Activated CD4-positive, alpha-beta T cell treated with anti-CD3 and anti-CD28 coated beads, Interleukin-2, amount 10 ng/mL, durations not matched to agents 24 days and 14 days (primary cell): ENCODE measurements at regions not wholly inside any gene's neighbourhood (a gene's known extent, or its start where the extent isn't known, plus 50 kb on each side); places are given as distances from the start of the nearest gene placed in this dataset.
"Not testable (repeated sequence)": the region's sequence is repeated elsewhere in the genome, so short reads cannot be mapped to it uniquely, and the experiment has no call there.

ENCODE experiments used
- DNase-seq: peaks from one replicate; pipeline ENCODE4 v3.0.0; 2022
- H3K27ac Mint-ChIP-seq: one replicate; pipeline ENCODE4 v1.8.0; 2022; ENCODE audit warnings: mild to moderate bottlenecking, mixed read lengths
- H3K27me3 Mint-ChIP-seq: one replicate; pipeline ENCODE4 v1.8.0; 2022; ENCODE audit warnings: mixed read lengths
- H3K36me3 Mint-ChIP-seq: one replicate; pipeline ENCODE4 v1.8.0; 2022; ENCODE audit warnings: low read depth, mild to moderate bottlenecking, mixed read lengths
- H3K4me1 Mint-ChIP-seq: one replicate; pipeline ENCODE4 v1.8.0; 2021; ENCODE audit warnings: mixed read lengths
- H3K4me3 Mint-ChIP-seq: one replicate; pipeline ENCODE4 v1.8.0; 2022; ENCODE audit warnings: mild to moderate bottlenecking, moderate library complexity, mixed read lengths
- H3K9me3 Mint-ChIP-seq: one replicate; pipeline ENCODE4 v1.8.0; 2021; ENCODE audit warnings: mixed read lengths
- intact Hi-C: fragments of 100-400 bp; cut with micrococcal nuclease; formaldehyde crosslinking; loops from one replicate; pipeline ENCODE4 v1.15.1; 2023

DNA sequence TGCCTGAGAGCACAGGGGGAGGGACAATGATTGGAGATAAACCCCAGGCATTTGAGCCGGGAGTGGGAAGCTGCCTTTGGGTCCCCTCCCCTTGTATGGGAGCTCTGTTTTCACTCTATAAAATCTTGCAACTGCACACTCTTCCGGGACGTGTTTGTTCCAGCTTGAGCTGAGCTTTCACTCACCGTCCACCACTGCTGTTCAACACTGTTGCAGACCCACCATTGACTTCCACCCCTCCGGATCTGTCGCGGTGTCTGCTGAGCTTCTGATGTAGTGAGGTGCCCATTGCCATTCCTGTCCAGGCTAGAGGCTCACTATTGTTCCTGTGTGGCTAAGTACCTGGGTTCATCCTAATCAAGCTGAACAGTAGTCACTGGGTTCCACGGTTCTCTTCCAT lies 231.6 kb upstream of the CWC22 start:
- no peak overlapping the region for H3K27ac Mint-ChIP-seq

DNA sequence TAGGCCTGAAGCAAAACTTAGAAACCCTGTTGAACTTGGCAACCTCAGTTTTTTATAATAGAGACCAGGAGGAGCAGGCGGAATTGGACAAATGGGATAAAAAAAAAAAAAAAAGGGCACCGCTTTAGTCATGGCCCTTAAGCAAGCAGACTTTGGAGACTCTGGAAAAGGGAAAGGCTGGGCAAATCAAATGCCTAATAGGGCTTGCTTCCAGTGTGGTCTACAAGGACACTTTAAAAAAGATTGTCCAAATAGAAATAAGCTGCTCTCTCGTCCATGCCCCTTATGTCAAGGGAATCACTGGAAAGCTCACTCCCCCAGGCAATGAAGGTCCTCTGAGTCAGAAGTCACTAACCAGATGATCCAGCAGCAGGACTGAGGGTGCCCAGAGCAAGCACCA lies 229.0 kb upstream of the CWC22 start:
- intact Hi-C loops, H3K27ac Mint-ChIP-seq, H3K27me3 Mint-ChIP-seq, H3K4me3 Mint-ChIP-seq, DNase-seq, H3K4me1 Mint-ChIP-seq, H3K9me3 Mint-ChIP-seq, H3K36me3 Mint-ChIP-seq: not testable (repeated sequence)

More for the DNA sequence above, 231.6 kb upstream of the CWC22 start:
- Mint-ChIP-seq H3K4me1 (no peaks in the 10 kb centered on the region), H3K9me3 (no peaks in the 10 kb centered on the region), H3K36me3 (no peaks in the 10 kb centered on the region), H3K27me3 (no peaks in the 10 kb centered on the region), H3K4me3 (no peak overlapping the region)
- intact Hi-C loops = no loop called here
- DNase-seq = no peak

GRCh38 chr2:180235506-180235905 lies 228.4 kb upstream of the CWC22 start:
- H3K9me3 Mint-ChIP-seq, H3K4me3 Mint-ChIP-seq, DNase-seq, H3K27ac Mint-ChIP-seq, intact Hi-C loops, H3K36me3 Mint-ChIP-seq, H3K27me3 Mint-ChIP-seq, H3K4me1 Mint-ChIP-seq: not testable (repeated sequence)

DNA sequence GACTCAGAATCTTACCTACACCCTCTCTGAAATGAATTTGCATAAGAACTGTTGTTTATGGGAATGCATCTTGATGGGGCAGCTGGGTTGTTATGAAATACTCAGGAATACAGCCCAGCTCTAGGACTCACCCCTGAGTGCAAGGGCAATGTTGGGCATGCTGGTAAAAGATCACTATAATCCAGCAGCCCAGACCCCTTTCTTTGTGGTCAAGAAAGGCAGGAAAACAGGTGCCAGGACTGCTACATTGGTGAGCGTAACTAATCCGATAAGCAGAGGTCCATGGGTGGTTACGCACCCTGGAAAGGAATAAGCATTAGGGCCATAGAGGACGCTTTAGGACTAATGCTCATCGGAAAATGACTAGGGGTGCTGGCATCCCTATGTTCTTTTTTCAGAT lies 227.9 kb upstream of the CWC22 start:
- H3K36me3 Mint-ChIP-seq, H3K27ac Mint-ChIP-seq, H3K4me3 Mint-ChIP-seq, H3K4me1 Mint-ChIP-seq, intact Hi-C loops, H3K27me3 Mint-ChIP-seq, H3K9me3 Mint-ChIP-seq, DNase-seq: not testable (repeated sequence)

DNA sequence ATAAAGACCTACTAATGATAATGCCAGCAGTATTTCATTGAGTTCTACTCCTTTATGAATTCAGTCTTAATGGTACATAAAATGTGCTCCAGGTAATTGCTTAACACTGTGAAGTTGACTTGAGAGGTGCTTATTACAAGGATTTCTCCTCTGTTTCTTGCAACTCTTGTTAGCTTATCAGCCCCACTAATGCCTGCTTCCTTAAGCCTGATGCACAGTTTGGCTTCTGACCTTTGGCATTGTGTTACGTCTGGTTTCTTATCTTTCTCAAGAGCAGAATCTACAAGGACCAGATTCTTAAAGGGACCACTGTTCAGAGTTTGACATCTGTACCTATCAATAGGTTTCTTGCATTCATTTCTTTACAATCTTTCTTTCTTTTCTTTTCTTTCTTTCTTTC lies 223.9 kb upstream of the CWC22 start:
- no peaks in the 10 kb centered on the region for H3K4me1 Mint-ChIP-seq
- intact Hi-C loops = no loop called here
- H3K27ac Mint-ChIP-seq = no peak overlapping the region
- no peak for DNase-seq
- H3K9me3 Mint-ChIP-seq = no peaks in the 10 kb centered on the region
- H3K36me3 Mint-ChIP-seq = no peaks in the 10 kb centered on the region
- no peaks in the 10 kb centered on the region for H3K27me3 Mint-ChIP-seq
- no peak overlapping the region for H3K4me3 Mint-ChIP-seq

DNA sequence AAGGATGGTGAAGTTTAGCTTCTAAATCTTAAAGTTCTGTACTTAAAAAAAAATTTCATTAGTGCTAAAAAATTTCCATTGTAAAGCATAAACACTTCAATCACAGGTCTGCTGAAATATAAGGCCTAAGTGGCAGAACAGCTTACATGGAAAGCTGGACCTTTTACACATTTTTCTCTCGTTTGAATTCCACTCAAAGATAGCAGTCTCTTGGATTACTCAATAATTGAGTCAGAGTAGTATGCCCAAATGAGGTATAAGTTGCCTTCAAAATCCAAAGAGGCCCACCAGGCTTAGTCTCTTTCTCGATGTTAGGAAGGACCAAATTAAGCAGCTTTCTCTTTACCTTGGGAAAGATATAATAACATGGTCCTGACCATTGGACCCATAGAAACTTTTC lies 220.4 kb upstream of the CWC22 start:
- no peak overlapping the region for H3K4me3 Mint-ChIP-seq
- no peak for DNase-seq
- intact Hi-C loops = no loop called here
- no peak overlapping the region for H3K27ac Mint-ChIP-seq
- peaks cover 8% of the 10 kb centered on the region for H3K9me3 Mint-ChIP-seq
- H3K27me3 Mint-ChIP-seq = no peaks in the 10 kb centered on the region
- no peaks in the 10 kb centered on the region for H3K4me1 Mint-ChIP-seq
- H3K36me3 Mint-ChIP-seq = no peaks in the 10 kb centered on the region

DNA sequence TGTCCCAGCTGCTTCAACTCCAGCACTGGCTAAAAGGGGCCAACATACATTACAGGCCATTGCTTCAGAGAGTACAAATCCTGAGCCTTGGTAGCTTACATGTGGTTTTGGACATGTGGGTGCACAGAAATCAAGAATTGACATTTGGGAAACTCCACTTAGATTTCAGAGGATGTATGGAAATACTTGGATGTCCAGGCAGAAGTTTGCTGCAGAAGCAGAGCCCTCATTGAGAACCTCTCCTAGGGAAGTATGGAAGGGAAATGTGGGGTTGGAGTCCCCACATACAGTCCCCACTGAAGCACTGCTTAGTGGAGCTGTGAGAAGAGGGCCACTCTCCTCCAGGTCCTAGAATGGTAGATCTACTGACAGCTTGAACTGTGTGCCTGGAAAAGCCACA lies 218.0 kb upstream of the CWC22 start:
- no peaks in the 10 kb centered on the region for H3K27me3 Mint-ChIP-seq
- no peak overlapping the region for H3K4me3 Mint-ChIP-seq
- no peak overlapping the region for H3K27ac Mint-ChIP-seq
- DNase-seq = no peak
- H3K9me3 Mint-ChIP-seq = peaks cover 8% of the 10 kb centered on the region
- no peaks in the 10 kb centered on the region for H3K36me3 Mint-ChIP-seq
- H3K4me1 Mint-ChIP-seq = no peaks in the 10 kb centered on the region
- intact Hi-C loops = no loop called here

DNA sequence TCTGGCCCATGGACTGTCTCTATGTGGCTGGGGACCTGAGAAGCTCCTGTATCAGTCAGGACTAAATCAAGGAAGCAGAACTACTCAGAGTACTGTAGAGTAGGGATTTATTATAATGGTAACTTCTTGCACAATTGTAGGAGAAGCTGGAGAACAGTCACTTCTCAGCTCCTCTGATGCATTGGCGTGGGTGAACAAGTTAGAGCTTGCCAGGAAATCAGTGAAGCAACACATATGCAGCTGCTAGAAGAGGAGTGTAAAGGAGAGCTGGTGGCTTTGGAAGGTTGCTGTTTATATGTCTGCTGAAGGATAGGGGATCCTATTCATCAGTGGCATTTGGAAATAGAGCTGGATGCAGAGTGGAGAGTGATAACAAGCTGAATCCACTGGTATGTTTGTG lies 215.5 kb upstream of the CWC22 start:
- H3K4me1 Mint-ChIP-seq = no peaks in the 10 kb centered on the region
- DNase-seq = no peak
- H3K27ac Mint-ChIP-seq = no peak overlapping the region
- H3K27me3 Mint-ChIP-seq = no peaks in the 10 kb centered on the region
- no peaks in the 10 kb centered on the region for H3K36me3 Mint-ChIP-seq
- peaks cover 8% of the 10 kb centered on the region for H3K9me3 Mint-ChIP-seq
- intact Hi-C loops = no loop called here
- no peak overlapping the region for H3K4me3 Mint-ChIP-seq

DNA sequence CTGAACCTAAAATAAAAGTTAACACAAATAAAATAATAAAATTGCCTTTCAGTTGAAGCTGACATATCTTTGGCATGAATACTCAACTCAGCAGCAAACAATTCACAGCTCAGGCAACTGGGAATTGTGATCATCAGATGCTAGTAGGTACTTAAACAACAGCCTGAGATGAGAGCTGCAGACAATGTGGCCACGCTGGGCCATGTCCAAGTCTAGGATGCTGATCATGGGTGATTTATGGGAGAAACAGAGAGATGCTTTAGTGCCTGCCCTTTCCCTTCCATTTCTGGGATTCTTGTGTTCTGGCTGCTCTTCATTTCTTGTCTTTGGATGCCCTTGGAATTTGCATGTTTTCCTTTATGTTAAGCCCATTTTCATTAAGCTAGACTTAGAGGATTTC lies 212.4 kb upstream of the CWC22 start:
- intact Hi-C loops = no loop called here
- no peak for DNase-seq
- peaks cover 3% of the 10 kb centered on the region for H3K9me3 Mint-ChIP-seq
- no peaks in the 10 kb centered on the region for H3K27me3 Mint-ChIP-seq
- no peaks in the 10 kb centered on the region for H3K4me1 Mint-ChIP-seq
- no peak overlapping the region for H3K27ac Mint-ChIP-seq
- no peak overlapping the region for H3K4me3 Mint-ChIP-seq
- no peaks in the 10 kb centered on the region for H3K36me3 Mint-ChIP-seq

GRCh38 chr2:180208841-180209240 lies 201.7 kb upstream of the CWC22 start:
- no peak for DNase-seq
- no peak overlapping the region for H3K4me3 Mint-ChIP-seq
- H3K4me1 Mint-ChIP-seq = no peaks in the 10 kb centered on the region
- no peaks in the 10 kb centered on the region for H3K36me3 Mint-ChIP-seq
- H3K9me3 Mint-ChIP-seq = no peaks in the 10 kb centered on the region
- no peak overlapping the region for H3K27ac Mint-ChIP-seq
- intact Hi-C loops = no loop called here
- no peaks in the 10 kb centered on the region for H3K27me3 Mint-ChIP-seq

DNA sequence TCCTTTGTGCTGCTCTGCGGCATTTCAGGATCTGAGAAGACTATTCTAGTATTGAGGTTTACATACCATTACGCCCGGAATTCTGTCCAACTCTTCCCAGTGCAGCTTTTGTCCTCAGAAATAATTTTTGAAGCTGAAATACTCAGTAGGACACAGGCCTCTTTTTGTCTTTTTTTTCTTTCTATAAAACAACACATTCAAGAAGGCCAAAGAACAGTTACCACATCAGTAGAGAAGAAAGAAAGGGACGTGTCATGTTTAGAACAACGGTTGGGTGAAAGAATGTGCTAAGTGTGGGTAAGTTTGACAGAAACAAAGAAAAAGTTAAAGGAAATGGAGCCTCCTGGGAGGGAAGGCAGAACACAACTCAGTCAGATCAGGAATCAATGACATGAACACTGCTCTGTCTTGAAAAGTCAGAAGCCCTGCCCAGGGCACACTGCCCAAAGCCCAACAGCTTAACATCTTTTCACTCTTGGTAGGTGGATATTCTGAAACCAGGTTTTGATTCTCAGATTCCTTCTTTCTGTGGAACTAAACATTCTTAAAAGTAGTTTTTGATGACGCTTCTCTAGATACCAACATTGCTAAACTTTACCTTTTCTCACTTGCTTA lies 198.6 kb upstream of the CWC22 start:
- no peak for DNase-seq
- Mint-ChIP-seq H3K4me3 (no peak overlapping the region), H3K36me3 (no peaks in the 10 kb centered on the region), H3K27ac (no peak overlapping the region), H3K27me3 (no peaks in the 10 kb centered on the region), H3K9me3 (no peaks in the 10 kb centered on the region), H3K4me1 (no peaks in the 10 kb centered on the region)
- intact Hi-C loops = no loop called here

GRCh38 chr2:180203972-180204371 lies 196.9 kb upstream of the CWC22 start:
- no peaks in the 10 kb centered on the region for H3K36me3 Mint-ChIP-seq
- H3K4me1 Mint-ChIP-seq = no peaks in the 10 kb centered on the region
- no peaks in the 10 kb centered on the region for H3K9me3 Mint-ChIP-seq
- no peak overlapping the region for H3K27ac Mint-ChIP-seq
- no peak overlapping the region for H3K4me3 Mint-ChIP-seq
- DNase-seq = no peak
- no peaks in the 10 kb centered on the region for H3K27me3 Mint-ChIP-seq
- intact Hi-C loops = no loop called here

DNA sequence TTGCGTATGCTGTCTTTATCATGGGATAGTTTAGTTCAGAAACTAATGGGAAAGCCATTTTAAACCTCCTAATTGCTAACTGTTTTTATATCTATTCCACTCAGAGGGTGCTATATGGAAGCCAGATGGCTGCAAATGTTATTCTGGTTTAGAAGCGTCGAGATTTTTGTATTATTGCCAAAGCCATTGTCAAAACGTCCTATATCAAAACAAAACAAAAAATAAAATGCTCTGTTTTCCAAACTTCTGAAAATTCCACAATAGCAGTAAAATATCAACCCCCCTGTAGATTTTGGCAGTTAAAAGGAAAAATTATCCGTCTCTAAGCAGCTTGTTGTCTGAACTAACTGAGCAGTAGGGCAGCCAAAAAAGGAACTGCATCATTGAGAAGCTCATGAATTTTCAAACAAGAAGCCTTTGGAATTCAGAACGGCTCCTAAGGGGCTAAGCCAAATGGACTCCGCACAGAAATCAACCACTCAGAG lies 195.4 kb upstream of the CWC22 start:
- DNase-seq = no peak
- Mint-ChIP-seq H3K36me3 (no peaks in the 10 kb centered on the region), H3K4me3 (no peak overlapping the region), H3K27ac (no peak overlapping the region), H3K4me1 (no peaks in the 10 kb centered on the region), H3K9me3 (no peaks in the 10 kb centered on the region), H3K27me3 (no peaks in the 10 kb centered on the region)
- intact Hi-C loops = no loop called here

GRCh38 chr2:180196419-180196977 lies 189.4 kb upstream of the CWC22 start:
- H3K36me3 Mint-ChIP-seq = no peaks in the 10 kb centered on the region
- no peaks in the 10 kb centered on the region for H3K27me3 Mint-ChIP-seq
- no peaks in the 10 kb centered on the region for H3K9me3 Mint-ChIP-seq
- H3K27ac Mint-ChIP-seq = no peak overlapping the region
- no peaks in the 10 kb centered on the region for H3K4me1 Mint-ChIP-seq
- no peak overlapping the region for H3K4me3 Mint-ChIP-seq
- DNase-seq = no peak
- intact Hi-C loops = no loop called here

DNA sequence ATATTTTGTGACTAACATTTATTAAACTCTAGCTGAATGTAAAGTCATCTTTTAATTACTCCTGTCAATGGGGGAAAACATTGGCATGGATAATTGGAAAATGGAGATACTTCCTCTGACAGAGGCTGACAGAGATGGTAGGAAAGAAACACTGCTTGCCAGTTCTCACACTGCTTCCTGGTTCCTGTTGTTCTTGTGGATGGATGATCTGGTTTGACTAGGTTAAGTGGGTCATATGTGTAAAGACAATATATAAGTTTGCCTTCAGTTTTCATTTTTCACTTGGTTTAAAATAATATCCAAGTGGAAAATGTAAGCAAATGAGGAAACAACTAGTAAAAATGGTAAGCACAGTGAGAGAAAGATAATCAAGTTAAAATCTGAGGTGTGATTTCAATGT lies 188.8 kb upstream of the CWC22 start:
- intact Hi-C loops = no loop called here
- H3K4me1 Mint-ChIP-seq = no peaks in the 10 kb centered on the region
- H3K36me3 Mint-ChIP-seq = no peaks in the 10 kb centered on the region
- no peak overlapping the region for H3K4me3 Mint-ChIP-seq
- H3K27ac Mint-ChIP-seq = no peak overlapping the region
- H3K9me3 Mint-ChIP-seq = no peaks in the 10 kb centered on the region
- no peaks in the 10 kb centered on the region for H3K27me3 Mint-ChIP-seq
- no peak for DNase-seq
